Trophoblast cell (in vitro differentiated cells and primary cell): ENCODE measurements at regions not wholly inside any gene's neighbourhood (a gene's known extent, or its start where the extent isn't known, plus 50 kb on each side); places are given as distances from the start of the nearest gene placed in this dataset.

Experiments
- DNase-seq, 2 donors: peaks; one replicate each; pipeline ENCODE4 v3.0.0-alpha.2; 2016
- H2AFZ ChIP-seq: 2 replicates; pipeline ENCODE4 v1.6.1; 2013; ENCODE audit warnings: low read length, moderate library complexity, mild to moderate bottlenecking; ENCODE audit not compliant: insufficient read depth, poor library complexity
- H2AK5ac ChIP-seq: 2 replicates; pipeline ENCODE4 v1.6.1; 2013; ENCODE audit warnings: mild to moderate bottlenecking, low read length
- H2BK120ac ChIP-seq: 2 replicates; pipeline ENCODE4 v1.6.1; 2013; ENCODE audit warnings: low read length, mild to moderate bottlenecking, moderate library complexity; ENCODE audit not compliant: insufficient read depth, poor library complexity
- H2BK12ac ChIP-seq: 2 replicates; pipeline ENCODE4 v1.6.1; 2013; ENCODE audit warnings: mild to moderate bottlenecking, low read length, moderate library complexity
- H2BK5ac ChIP-seq: 2 replicates; pipeline ENCODE4 v1.6.1; 2013; ENCODE audit warnings: low read length, low read depth, moderate library complexity, mild to moderate bottlenecking; ENCODE audit not compliant: poor library complexity
- H3K14ac ChIP-seq: 2 replicates; pipeline ENCODE4 v1.6.1; 2013; ENCODE audit warnings: mild to moderate bottlenecking, low read length
- H3K18ac ChIP-seq: 2 replicates; pipeline ENCODE4 v1.6.1; 2013; ENCODE audit warnings: mild to moderate bottlenecking, low read length
- H3K23ac ChIP-seq: 2 replicates; pipeline ENCODE4 v1.6.1; 2013; ENCODE audit warnings: low read length
- H3K27ac ChIP-seq: 2 replicates; pipeline ENCODE4 v1.5.1; 2013; ENCODE audit warnings: low read depth, mild to moderate bottlenecking, inconsistent platforms, low read length, moderate library complexity
- H3K27me3 ChIP-seq: 2 replicates; pipeline ENCODE4 v1.6.1; 2013; ENCODE audit warnings: inconsistent platforms, mild to moderate bottlenecking, low read length, moderate library complexity; ENCODE audit not compliant: insufficient read depth
- H3K36me3 ChIP-seq, 2 experiments: 1 replicate in 1 of 2; 2 replicates in 1 of 2; pipeline ENCODE4 v1.6.1; 2013; ENCODE audit warnings: low read length in 2 of 2, mild to moderate bottlenecking in 2 of 2, moderate library complexity in 1 of 2; ENCODE audit not compliant: insufficient read depth in 2 of 2, control insufficient read depth in 1 of 2
- H3K4ac ChIP-seq: 2 replicates; pipeline ENCODE4 v1.6.1; 2013; ENCODE audit warnings: low read depth, mild to moderate bottlenecking, low read length, moderate library complexity
- H3K4me1 ChIP-seq, 2 experiments: 1 replicate in 1 of 2; 2 replicates in 1 of 2; pipeline ENCODE4 v1.6.1; 2013; ENCODE audit warnings: low read length in 2 of 2, mild to moderate bottlenecking in 2 of 2, moderate library complexity in 1 of 2; ENCODE audit not compliant: insufficient read depth in 2 of 2, control insufficient read depth in 1 of 2
- H3K4me2 ChIP-seq: 2 replicates; pipeline ENCODE4 v1.6.1; 2013; ENCODE audit warnings: inconsistent platforms, mild to moderate bottlenecking, low read length, moderate library complexity
- H3K4me3 ChIP-seq: 2 replicates; pipeline ENCODE4 v1.5.1; 2013; ENCODE audit warnings: mild to moderate bottlenecking, low read depth, low read length, inconsistent platforms
- H3K79me1 ChIP-seq: one replicate; pipeline ENCODE4 v1.6.1; 2013; ENCODE audit warnings: low read length
- H3K79me2 ChIP-seq: 2 replicates; pipeline ENCODE4 v1.6.1; 2013; ENCODE audit warnings: low read length, mild to moderate bottlenecking; ENCODE audit not compliant: control insufficient read depth, insufficient read depth, poor library complexity
- H3K9ac ChIP-seq: 2 replicates; pipeline ENCODE4 v1.6.1; 2013; ENCODE audit warnings: mild to moderate bottlenecking, low read length
- H3K9me3 ChIP-seq: 2 replicates; pipeline ENCODE4 v1.6.1; 2013; ENCODE audit warnings: low read depth, mild to moderate bottlenecking, control low read depth, inconsistent platforms, low read length; ENCODE audit not compliant: insufficient read depth
- H4K12ac ChIP-seq: 2 replicates; pipeline ENCODE4 v1.6.1; 2013; ENCODE audit warnings: low read depth, mild to moderate bottlenecking, low read length, moderate library complexity
- H4K8ac ChIP-seq: 2 replicates; pipeline ENCODE4 v1.6.1; 2013; ENCODE audit warnings: low read depth, mild to moderate bottlenecking, low read length, moderate library complexity
- H4K91ac ChIP-seq: one replicate; pipeline ENCODE4 v1.6.1; 2013; ENCODE audit warnings: low read depth, mild to moderate bottlenecking, low read length, moderate library complexity
- WGBS: extraction: QIAGEN DNeasy Blood & Tissue Kit; methylation state at CpG from one replicate; pipeline ENCODE4 v1.1.7; 2013; ENCODE audit warnings: missing lambda C conversion rate; ENCODE audit not compliant: insufficient read length, insufficient coverage; ENCODE audit errors: extremely low coverage; 5-methylcytosine and 5-hydroxymethylcytosine counted together

DNA sequence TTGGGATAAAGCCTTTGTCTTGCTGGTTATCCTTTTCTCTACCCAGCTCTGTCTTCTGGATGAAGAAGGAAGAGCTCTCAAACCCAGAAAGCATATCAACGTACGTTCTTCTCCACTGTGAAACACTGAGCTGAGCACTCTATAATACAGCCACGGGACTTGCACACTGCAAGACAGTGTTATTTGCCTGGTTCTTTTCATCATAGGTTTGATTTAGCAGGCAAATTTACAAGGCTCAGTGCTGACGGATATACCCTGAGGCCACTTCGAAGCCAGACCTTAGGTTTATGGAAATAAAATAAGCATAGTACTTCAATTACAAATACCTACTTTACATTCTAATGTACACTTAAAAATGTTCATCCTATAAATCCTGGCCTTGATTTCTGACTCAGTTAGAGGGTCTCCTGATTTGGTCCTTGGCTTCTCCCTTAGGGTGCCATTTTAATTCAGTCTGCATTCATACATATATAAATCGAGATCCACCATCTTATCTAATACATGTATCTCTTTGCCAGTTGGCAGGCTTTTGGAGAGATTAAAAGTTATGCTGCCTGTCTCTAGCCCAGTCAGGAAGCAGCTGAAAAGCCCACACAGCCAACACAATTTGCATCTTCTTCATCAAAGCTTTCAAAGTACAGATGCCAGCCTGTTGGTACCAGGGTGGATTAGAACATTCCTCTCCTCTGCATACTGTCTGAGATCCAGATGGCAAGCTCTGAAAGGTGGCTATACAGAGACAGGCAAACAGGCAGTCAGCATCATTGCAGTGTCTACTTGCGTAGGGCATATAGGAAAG, 194.4 kb downstream of the DEPDC1B start:
- no peak overlapping the region for H2BK120ac ChIP-seq
- no peak overlapping the region for H4K8ac ChIP-seq
- WGBS, result no CpG with 5 or more reads among the region's 7 CpGs
- H4K12ac ChIP-seq, result no peak overlapping the region
- DNase-seq, result no peak
- no peak overlapping the region for H3K14ac ChIP-seq
- no peak overlapping the region for H3K4me3 ChIP-seq
- no peak overlapping the region for H2BK12ac ChIP-seq
- no peak overlapping the region for H3K18ac ChIP-seq
- no peak overlapping the region for H2AK5ac ChIP-seq
- no peaks in the 10 kb centered on the region for H3K79me2 ChIP-seq
- no peak overlapping the region for H3K27ac ChIP-seq
- no peaks in the 10 kb centered on the region for H3K4me1 ChIP-seq
- no peaks in the 10 kb centered on the region for H3K36me3 ChIP-seq
- H3K4ac ChIP-seq, result no peak overlapping the region
- H3K4me2 ChIP-seq, result no peak overlapping the region
- H3K79me1 ChIP-seq, result no peaks in the 10 kb centered on the region
- H4K91ac ChIP-seq, result no peak overlapping the region
- no peak overlapping the region for H3K9ac ChIP-seq
- H3K23ac ChIP-seq, result no peak overlapping the region
- no peaks in the 10 kb centered on the region for H3K27me3 ChIP-seq
- H3K9me3 ChIP-seq, result no peaks in the 10 kb centered on the region
- H2AFZ ChIP-seq, result no peak overlapping the region
- no peak overlapping the region for H2BK5ac ChIP-seq

DNA sequence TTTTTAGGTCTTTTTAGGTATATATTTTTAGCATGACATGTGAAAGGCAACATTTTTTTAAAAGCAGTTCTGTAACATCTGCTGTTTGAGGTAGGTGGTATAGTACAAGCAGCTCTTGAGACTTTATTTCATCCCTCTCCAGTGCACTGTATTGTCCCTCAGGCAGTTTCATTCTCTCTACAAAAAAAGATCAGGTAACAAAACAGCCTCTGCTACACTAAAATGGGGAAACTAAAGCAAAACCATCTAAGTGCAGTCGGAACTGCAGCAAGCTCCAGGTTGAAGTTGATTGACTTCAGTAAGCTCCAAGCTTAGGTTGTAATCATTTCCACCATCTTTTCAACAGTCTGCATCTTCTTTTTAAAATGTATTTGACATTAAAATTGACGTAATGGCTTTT, 195.6 kb downstream of the DEPDC1B start:
- Histone ChIP-seq H3K4me2 (no peak overlapping the region), H4K8ac (no peak overlapping the region), H3K4ac (no peak overlapping the region), H2AK5ac (no peak overlapping the region), H4K12ac (no peak overlapping the region), H3K9me3 (no peaks in the 10 kb centered on the region), H3K18ac (no peak overlapping the region), H3K23ac (no peak overlapping the region), H2BK5ac (no peak overlapping the region), H3K79me2 (no peaks in the 10 kb centered on the region), H3K4me1 (no peaks in the 10 kb centered on the region), H2BK120ac (no peak overlapping the region), H2BK12ac (no peak overlapping the region), H3K14ac (no peak overlapping the region), H3K27me3 (no peaks in the 10 kb centered on the region), H3K4me3 (no peak overlapping the region), H4K91ac (no peak overlapping the region), H3K27ac (no peak overlapping the region), H2AFZ (no peak overlapping the region), H3K9ac (no peak overlapping the region), H3K79me1 (no peaks in the 10 kb centered on the region), H3K36me3 (no peaks in the 10 kb centered on the region)
- no peak for DNase-seq
- WGBS, result no CpG with 5 or more reads among the region's 2 CpGs

DNA sequence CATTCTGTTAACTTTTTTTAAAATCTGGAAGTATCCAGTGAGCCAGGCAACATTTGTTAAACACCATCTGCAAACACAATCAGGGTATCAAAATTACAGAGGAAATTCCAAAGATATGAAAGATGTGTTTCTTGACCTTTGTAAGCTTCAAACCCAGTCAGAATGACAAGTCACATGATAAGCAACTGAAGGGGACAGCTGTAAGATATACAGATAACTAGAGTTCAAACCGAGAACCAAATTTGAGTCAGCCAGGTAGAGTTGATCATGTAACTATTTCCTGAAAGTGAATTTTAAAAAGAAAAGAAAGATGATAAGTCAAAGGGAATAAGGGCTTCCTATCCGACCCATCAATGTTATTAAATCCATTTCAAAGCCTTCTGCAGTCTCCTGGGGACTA, 196.2 kb downstream of the DEPDC1B start:
- Histone ChIP-seq H2BK12ac (no peak overlapping the region), H3K14ac (no peak overlapping the region), H3K4me1 (no peaks in the 10 kb centered on the region), H4K8ac (no peak overlapping the region), H3K4ac (no peak overlapping the region), H3K79me2 (no peaks in the 10 kb centered on the region), H2BK5ac (no peak overlapping the region), H3K79me1 (no peaks in the 10 kb centered on the region), H2BK120ac (no peak overlapping the region), H3K9me3 (no peaks in the 10 kb centered on the region), H3K18ac (no peak overlapping the region), H3K27me3 (no peaks in the 10 kb centered on the region), H3K27ac (no peak overlapping the region), H4K91ac (no peak overlapping the region), H3K23ac (no peak overlapping the region), H3K9ac (no peak overlapping the region), H3K36me3 (no peaks in the 10 kb centered on the region), H3K4me2 (no peak overlapping the region), H4K12ac (no peak overlapping the region), H3K4me3 (no peak overlapping the region), H2AFZ (no peak overlapping the region), H2AK5ac (no peak overlapping the region)
- DNase-seq, result peak in 1 of 2 donors; percentile 64
- no CpG with 5 or more reads among the region's 2 CpGs for WGBS

DNA sequence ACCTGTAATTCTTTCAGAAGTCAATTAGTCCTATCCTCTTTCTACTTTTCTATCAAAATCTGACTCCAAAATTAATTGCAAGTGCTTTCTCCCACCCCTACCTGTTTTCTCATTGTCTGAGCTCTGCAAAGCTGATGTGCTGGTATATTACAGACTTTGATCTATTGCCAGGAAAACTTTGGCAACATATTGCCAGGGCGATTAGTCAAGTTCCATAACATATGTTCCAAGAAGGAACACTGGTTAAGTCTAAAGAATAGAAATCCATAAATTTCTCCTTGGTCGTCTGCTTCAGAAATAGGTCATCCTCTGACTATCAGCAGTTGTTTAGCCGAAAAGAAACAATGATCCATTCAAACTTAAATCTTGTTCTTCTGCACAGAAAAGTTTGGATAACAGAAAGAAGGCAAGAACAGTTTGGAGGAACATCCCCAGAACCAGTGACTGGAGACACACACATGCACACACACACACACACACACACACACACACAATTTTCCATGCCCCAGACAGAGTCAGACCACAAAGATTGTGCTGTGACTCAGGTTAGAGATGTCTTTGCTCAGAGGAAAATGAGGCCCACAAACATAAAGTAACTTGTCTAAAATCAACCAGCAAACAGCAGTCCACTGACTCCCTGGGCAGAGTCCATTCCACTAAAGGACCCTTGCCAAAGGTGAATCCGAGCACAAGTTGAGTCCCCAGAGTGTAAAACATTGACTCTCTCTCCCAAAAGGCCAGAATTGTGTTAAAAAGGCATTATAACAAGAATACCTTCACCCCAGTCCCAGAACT, 202.1 kb downstream of the DEPDC1B start:
- Histone ChIP-seq H3K27me3 (no peaks in the 10 kb centered on the region), H4K12ac (no peak overlapping the region), H4K91ac (no peak overlapping the region), H2AFZ (no peak overlapping the region), H3K79me1 (no peaks in the 10 kb centered on the region), H3K79me2 (no peaks in the 10 kb centered on the region), H3K23ac (no peak overlapping the region), H2BK12ac (no peak overlapping the region), H3K4me2 (no peak overlapping the region), H3K4me1 (no peaks in the 10 kb centered on the region), H3K9ac (no peak overlapping the region), H3K27ac (no peak overlapping the region), H3K4ac (no peak overlapping the region), H3K36me3 (no peaks in the 10 kb centered on the region), H2BK5ac (no peak overlapping the region), H3K18ac (no peak overlapping the region), H3K14ac (no peak overlapping the region), H2AK5ac (no peak overlapping the region), H2BK120ac (no peak overlapping the region), H3K9me3 (no peaks in the 10 kb centered on the region), H3K4me3 (no peak overlapping the region), H4K8ac (no peak overlapping the region)
- DNase-seq, result no peak
- no CpG with 5 or more reads among the region's 4 CpGs for WGBS
